ENCODE measurements at regions not wholly inside any gene's neighbourhood (a gene's known extent, or its start where the extent isn't known, plus 50 kb on each side); places are given as distances from the start of the nearest gene placed in this dataset.

- no peaks in the 10 kb centered on the region for H3K27me3 Mint-ChIP-seq
- ATAC-seq (no peak), DNase-seq (no peak)
- no peak overlapping the region for H3K4me3 Mint-ChIP-seq
- no peaks in the 10 kb centered on the region for H3K4me1 Mint-ChIP-seq
- H3K36me3 Mint-ChIP-seq (ENCODE audit: low read depth), result no peaks in the 10 kb centered on the region
- H3K9me3 Mint-ChIP-seq, result no peaks in the 10 kb centered on the region
- no peak overlapping the region for H3K27ac Mint-ChIP-seq
These were observed 136.6 kb downstream of the OLFM4 start for GRCh38 chr13:53165261-53165660.

- Mint-ChIP-seq H3K4me3 (no peak overlapping the region), H3K4me1 (no peaks in the 10 kb centered on the region), H3K27ac (no peak overlapping the region), H3K9me3 (no peaks in the 10 kb centered on the region), H3K27me3 (no peaks in the 10 kb centered on the region), H3K36me3 (ENCODE audit: low read depth) (no peaks in the 10 kb centered on the region)
- ATAC-seq (no peak), DNase-seq (no peak)
These were observed 138.9 kb downstream of the OLFM4 start for GRCh38 chr13:53167561-53167960.

GRCh38 chr13:53170910-53171309 is 142.3 kb downstream of the OLFM4 start:
- H3K27me3 Mint-ChIP-seq, result no peaks in the 10 kb centered on the region
- no peaks in the 10 kb centered on the region for H3K4me1 Mint-ChIP-seq
- no peak for ATAC-seq
- H3K36me3 Mint-ChIP-seq (ENCODE audit: low read depth), result no peaks in the 10 kb centered on the region
- no peak for DNase-seq
- no peak overlapping the region for H3K27ac Mint-ChIP-seq
- H3K4me3 Mint-ChIP-seq, result no peak overlapping the region
- peaks cover 5% of the 10 kb centered on the region for H3K9me3 Mint-ChIP-seq

- no peak overlapping the region for H3K27ac Mint-ChIP-seq
These were observed 145.9 kb downstream of the OLFM4 start for GRCh38 chr13:53174545-53174944.

GRCh38 chr13:53180684-53181083 is 152.1 kb downstream of the OLFM4 start:
- no peak overlapping the region for H3K27ac Mint-ChIP-seq
- no peaks in the 10 kb centered on the region for H3K27me3 Mint-ChIP-seq
- no peak overlapping the region for H3K4me3 Mint-ChIP-seq
- DNase-seq (no peak), ATAC-seq (no peak)
- peaks cover 15% of the 10 kb centered on the region for H3K9me3 Mint-ChIP-seq
- H3K4me1 Mint-ChIP-seq, result no peaks in the 10 kb centered on the region
- H3K36me3 Mint-ChIP-seq (ENCODE audit: low read depth), result no peaks in the 10 kb centered on the region

More at GRCh38 chr13:53174545-53174944, 145.9 kb downstream of the OLFM4 start:
- H3K36me3 Mint-ChIP-seq (ENCODE audit: low read depth), result no peaks in the 10 kb centered on the region
- peaks cover 5% of the 10 kb centered on the region for H3K9me3 Mint-ChIP-seq
- H3K27me3 Mint-ChIP-seq, result no peaks in the 10 kb centered on the region
- no peaks in the 10 kb centered on the region for H3K4me1 Mint-ChIP-seq
- H3K4me3 Mint-ChIP-seq, result no peak overlapping the region
- DNase-seq, result no peak
- no peak for ATAC-seq

GRCh38 chr13:53182724-53183123 is 154.1 kb downstream of the OLFM4 start:
- Mint-ChIP-seq H3K9me3 (peaks cover 15% of the 10 kb centered on the region), H3K4me1 (no peaks in the 10 kb centered on the region), H3K27me3 (peaks cover 2% of the 10 kb centered on the region), H3K4me3 (no peak overlapping the region), H3K36me3 (ENCODE audit: low read depth) (no peaks in the 10 kb centered on the region), H3K27ac (no peak overlapping the region)
- ATAC-seq (no peak), DNase-seq (no peak)

- H3K4me1 Mint-ChIP-seq, result no peaks in the 10 kb centered on the region
These were observed 159.5 kb downstream of the OLFM4 start for GRCh38 chr13:53188120-53188519.

GRCh38 chr13:53189162-53189561 is 160.5 kb downstream of the OLFM4 start:
- H3K4me3 Mint-ChIP-seq, result no peak overlapping the region
- no peaks in the 10 kb centered on the region for H3K4me1 Mint-ChIP-seq
- H3K9me3 Mint-ChIP-seq, result peaks cover 10% of the 10 kb centered on the region
- no peaks in the 10 kb centered on the region for H3K36me3 Mint-ChIP-seq (ENCODE audit: low read depth)
- ATAC-seq (no peak), DNase-seq (no peak)
- H3K27ac Mint-ChIP-seq, result no peak overlapping the region
- peaks cover 2% of the 10 kb centered on the region for H3K27me3 Mint-ChIP-seq

More at GRCh38 chr13:53188120-53188519, 159.5 kb downstream of the OLFM4 start:
- peaks cover 11% of the 10 kb centered on the region for H3K9me3 Mint-ChIP-seq
- H3K27ac Mint-ChIP-seq, result no peak overlapping the region
- H3K27me3 Mint-ChIP-seq, result peaks cover 2% of the 10 kb centered on the region
- no peak for DNase-seq
- ATAC-seq, result no peak
- H3K4me3 Mint-ChIP-seq, result no peak overlapping the region
- H3K36me3 Mint-ChIP-seq (ENCODE audit: low read depth), result no peaks in the 10 kb centered on the region

- Mint-ChIP-seq H3K4me1 (no peaks in the 10 kb centered on the region), H3K27ac (no peak overlapping the region), H3K9me3 (peaks cover 3% of the 10 kb centered on the region), H3K4me3 (no peak overlapping the region), H3K27me3 (peaks cover 2% of the 10 kb centered on the region), H3K36me3 (ENCODE audit: low read depth) (no peaks in the 10 kb centered on the region)
- DNase-seq, result no peak
- ATAC-seq, result no peak
These were observed 162.5 kb downstream of the OLFM4 start for GRCh38 chr13:53191091-53191490.

- peaks cover 3% of the 10 kb centered on the region for H3K9me3 Mint-ChIP-seq
- H3K27ac Mint-ChIP-seq, result no peak overlapping the region
- H3K27me3 Mint-ChIP-seq, result peaks cover 12% of the 10 kb centered on the region
- H3K4me3 Mint-ChIP-seq, result no peak overlapping the region
- H3K36me3 Mint-ChIP-seq (ENCODE audit: low read depth), result no peaks in the 10 kb centered on the region
- DNase-seq, result no peak
- H3K4me1 Mint-ChIP-seq, result no peaks in the 10 kb centered on the region
- no peak for ATAC-seq
These were observed 168.8 kb downstream of the OLFM4 start for GRCh38 chr13:53197424-53197823.

GRCh38 chr13:53198017-53198416 is 169.4 kb downstream of the OLFM4 start:
- Mint-ChIP-seq H3K9me3 (peaks cover 3% of the 10 kb centered on the region), H3K27ac (no peak overlapping the region), H3K4me3 (no peak overlapping the region), H3K36me3 (ENCODE audit: low read depth) (no peaks in the 10 kb centered on the region), H3K4me1 (no peaks in the 10 kb centered on the region), H3K27me3 (peaks cover 18% of the 10 kb centered on the region)
- DNase-seq (no peak), ATAC-seq (no peak)

GRCh38 chr13:53198736-53199135 is 170.1 kb downstream of the OLFM4 start:
- ATAC-seq (no peak), DNase-seq (no peak)
- Mint-ChIP-seq H3K4me3 (no peak overlapping the region), H3K4me1 (no peaks in the 10 kb centered on the region), H3K9me3 (peaks cover 3% of the 10 kb centered on the region), H3K27ac (no peak overlapping the region), H3K27me3 (peaks cover 18% of the 10 kb centered on the region), H3K36me3 (ENCODE audit: low read depth) (no peaks in the 10 kb centered on the region)

GRCh38 chr13:53200075-53200474 is 171.5 kb downstream of the OLFM4 start:
- DNase-seq, result no peak
- H3K36me3 Mint-ChIP-seq (ENCODE audit: low read depth), result no peaks in the 10 kb centered on the region
- peaks cover under 1% of the 10 kb centered on the region for H3K9me3 Mint-ChIP-seq
- H3K4me3 Mint-ChIP-seq, result no peak overlapping the region
- peaks cover 21% of the 10 kb centered on the region for H3K27me3 Mint-ChIP-seq
- ATAC-seq, result no peak
- H3K4me1 Mint-ChIP-seq, result no peaks in the 10 kb centered on the region
- no peak overlapping the region for H3K27ac Mint-ChIP-seq

- Mint-ChIP-seq H3K9me3 (no peaks in the 10 kb centered on the region), H3K4me1 (no peaks in the 10 kb centered on the region), H3K36me3 (ENCODE audit: low read depth) (no peaks in the 10 kb centered on the region), H3K27ac (no peak overlapping the region), H3K27me3 (peaks cover 21% of the 10 kb centered on the region), H3K4me3 (no peak overlapping the region)
- no peak for ATAC-seq
- peak; percentile 12 for DNase-seq
These were observed 172.2 kb downstream of the OLFM4 start for GRCh38 chr13:53200498-53201453.

GRCh38 chr13:53201454-53202225 is 173.0 kb downstream of the OLFM4 start:
- H3K36me3 Mint-ChIP-seq (ENCODE audit: low read depth), result no peaks in the 10 kb centered on the region
- H3K27ac Mint-ChIP-seq, result no peak overlapping the region
- no peaks in the 10 kb centered on the region for H3K4me1 Mint-ChIP-seq
- no peak for ATAC-seq
- no peak for DNase-seq
- peaks cover 21% of the 10 kb centered on the region for H3K27me3 Mint-ChIP-seq
- H3K9me3 Mint-ChIP-seq, result no peaks in the 10 kb centered on the region
- no peak overlapping the region for H3K4me3 Mint-ChIP-seq

Data from activated naive CD8-positive, alpha-beta T cell treated with anti-CD3 and anti-CD28 coated beads, Interleukin-2, amount 50 U/mL, for 24 hours (primary cell).